ENCODE measurements at regions not wholly inside any gene's neighbourhood (a gene's known extent, or its start where the extent isn't known, plus 50 kb on each side); places are given as distances from the start of the nearest gene placed in this dataset.

- TF ChIP-seq CTCF (IDR thresholded peaks at IDR 0.05) (no peak), POLR2A (IDR thresholded peaks at IDR 0.05) (no peak)
These were observed 1447.4 kb upstream of the GOT2 start for GRCh38 chr16:60181536-60181935.

Measured in testis (tissue), 2 donors.